ENCODE measurements at regions not wholly inside any gene's neighbourhood (a gene's known extent, or its start where the extent isn't known, plus 50 kb on each side); places are given as distances from the start of the nearest gene placed in this dataset.

DNA sequence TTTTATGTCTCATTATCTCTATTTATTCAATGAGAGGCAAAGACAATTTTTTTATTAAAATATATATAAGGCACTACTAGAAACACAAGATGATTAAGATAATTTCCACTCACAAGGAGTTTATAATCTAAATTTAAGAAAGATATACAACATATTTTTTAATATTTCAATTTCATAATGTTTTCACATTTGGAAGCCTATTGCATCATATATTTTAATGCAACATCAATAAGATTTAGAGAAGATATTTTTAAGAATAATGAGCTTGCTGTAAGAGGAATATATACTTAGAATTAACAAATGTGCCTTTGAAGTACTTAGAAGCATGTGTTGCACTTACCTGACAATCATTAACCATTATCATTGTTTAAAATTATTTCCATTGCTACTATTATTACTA is 597.7 kb upstream of the BTBD3 start:
- no peak overlapping the region for H3K27ac ChIP-seq (ENCODE audit: low read depth, low read length)
- no peak for DNase-seq (ENCODE audit: low read depth)
- no peaks in the 10 kb centered on the region for H3K4me1 ChIP-seq (ENCODE audit: insufficient read depth, low read length)
- no peaks in the 10 kb centered on the region for H3K4me1 Mint-ChIP-seq (ENCODE audit: low read depth, unreplicated experiment)
- FAIRE-seq = no peak
- H3K36me3 ChIP-seq (ENCODE audit: insufficient read depth, low read length) = no peaks in the 10 kb centered on the region
- H3K4me3 Mint-ChIP-seq (ENCODE audit: unreplicated experiment) = no peak overlapping the region
- no peak overlapping the region for H3K4me3 ChIP-seq (ENCODE audit: insufficient read depth, low read depth, low read length)
- no peak overlapping the region for H3K27ac Mint-ChIP-seq (ENCODE audit: unreplicated experiment)
- H3K27me3 Mint-ChIP-seq (ENCODE audit: low read depth, unreplicated experiment) = no peaks in the 10 kb centered on the region
- H3K27me3 ChIP-seq (ENCODE audit: insufficient read depth, low read length) = no peaks in the 10 kb centered on the region
- no peak overlapping the region for H3K9ac ChIP-seq (ENCODE audit: low read length)
- H3K36me3 Mint-ChIP-seq (ENCODE audit: low read depth, unreplicated experiment) = no peaks in the 10 kb centered on the region
- H2AFZ ChIP-seq (ENCODE audit: low read depth, low read length) = no peak overlapping the region
- no peaks in the 10 kb centered on the region for H3K79me2 ChIP-seq (ENCODE audit: insufficient read depth, low read length)
- TF ChIP-seq EZH2 (IDR thresholded peaks at IDR 0.05; ENCODE audit: insufficient read depth, low read length) = no peak
- TF ChIP-seq, protein P1, sequence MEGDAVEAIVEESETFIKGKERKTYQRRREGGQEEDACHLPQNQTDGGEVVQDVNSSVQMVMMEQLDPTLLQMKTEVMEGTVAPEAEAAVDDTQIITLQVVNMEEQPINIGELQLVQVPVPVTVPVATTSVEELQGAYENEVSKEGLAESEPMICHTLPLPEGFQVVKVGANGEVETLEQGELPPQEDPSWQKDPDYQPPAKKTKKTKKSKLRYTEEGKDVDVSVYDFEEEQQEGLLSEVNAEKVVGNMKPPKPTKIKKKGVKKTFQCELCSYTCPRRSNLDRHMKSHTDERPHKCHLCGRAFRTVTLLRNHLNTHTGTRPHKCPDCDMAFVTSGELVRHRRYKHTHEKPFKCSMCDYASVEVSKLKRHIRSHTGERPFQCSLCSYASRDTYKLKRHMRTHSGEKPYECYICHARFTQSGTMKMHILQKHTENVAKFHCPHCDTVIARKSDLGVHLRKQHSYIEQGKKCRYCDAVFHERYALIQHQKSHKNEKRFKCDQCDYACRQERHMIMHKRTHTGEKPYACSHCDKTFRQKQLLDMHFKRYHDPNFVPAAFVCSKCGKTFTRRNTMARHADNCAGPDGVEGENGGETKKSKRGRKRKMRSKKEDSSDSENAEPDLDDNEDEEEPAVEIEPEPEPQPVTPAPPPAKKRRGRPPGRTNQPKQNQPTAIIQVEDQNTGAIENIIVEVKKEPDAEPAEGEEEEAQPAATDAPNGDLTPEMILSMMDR (IDR thresholded peaks at IDR 0.05; ENCODE audit: insufficient read depth, low read depth, low read length) = no peak
- H3K4me2 ChIP-seq (ENCODE audit: low read length) = no peak overlapping the region
- no peaks in the 10 kb centered on the region for H4K20me1 ChIP-seq (ENCODE audit: insufficient read depth, low read length)
- H3K9me3 ChIP-seq (ENCODE audit: insufficient read depth, low read depth, low read length) = no peaks in the 10 kb centered on the region
- H3K9me3 Mint-ChIP-seq (ENCODE audit: unreplicated experiment) = peaks cover 7% of the 10 kb centered on the region

DNA sequence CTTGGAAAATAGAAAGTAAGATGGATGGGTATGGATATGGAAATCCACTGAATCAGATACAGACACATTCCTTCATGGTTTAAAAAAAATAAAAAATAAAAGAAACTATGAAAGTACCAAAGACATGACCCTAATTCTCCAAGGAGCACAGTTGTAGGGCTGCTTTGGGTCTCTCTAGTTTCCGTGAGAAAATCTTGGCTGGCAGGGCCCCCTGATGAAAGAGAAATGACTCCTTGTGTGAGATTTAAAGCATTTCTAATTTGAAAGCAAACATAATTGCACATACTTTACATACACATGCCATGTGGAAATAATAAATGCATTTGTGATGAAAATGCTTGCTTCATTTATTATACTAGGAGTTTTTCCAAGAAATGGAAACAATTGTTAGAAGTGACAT is 593.9 kb upstream of the BTBD3 start:
- H3K4me3 ChIP-seq (ENCODE audit: insufficient read depth, low read depth, low read length) = no peak overlapping the region
- no peaks in the 10 kb centered on the region for H3K4me1 ChIP-seq (ENCODE audit: insufficient read depth, low read length)
- no peaks in the 10 kb centered on the region for H3K4me1 Mint-ChIP-seq (ENCODE audit: low read depth, unreplicated experiment)
- no peak for TF ChIP-seq EZH2 (IDR thresholded peaks at IDR 0.05; ENCODE audit: insufficient read depth, low read length)
- TF ChIP-seq, protein P1 (IDR thresholded peaks at IDR 0.05; ENCODE audit: insufficient read depth, low read depth, low read length) = no peak
- peaks cover 2% of the 10 kb centered on the region for H3K9me3 Mint-ChIP-seq (ENCODE audit: unreplicated experiment)
- no peak overlapping the region for H3K9ac ChIP-seq (ENCODE audit: low read length)
- DNase-seq (ENCODE audit: low read depth) (no peak), FAIRE-seq (no peak)
- no peak overlapping the region for H3K27ac Mint-ChIP-seq (ENCODE audit: unreplicated experiment)
- no peaks in the 10 kb centered on the region for H3K27me3 ChIP-seq (ENCODE audit: insufficient read depth, low read length)
- H4K20me1 ChIP-seq (ENCODE audit: insufficient read depth, low read length) = no peaks in the 10 kb centered on the region
- no peaks in the 10 kb centered on the region for H3K36me3 ChIP-seq (ENCODE audit: insufficient read depth, low read length)
- no peaks in the 10 kb centered on the region for H3K9me3 ChIP-seq (ENCODE audit: insufficient read depth, low read depth, low read length)
- H2AFZ ChIP-seq (ENCODE audit: low read depth, low read length) = no peak overlapping the region
- no peak overlapping the region for H3K4me2 ChIP-seq (ENCODE audit: low read length)
- no peaks in the 10 kb centered on the region for H3K27me3 Mint-ChIP-seq (ENCODE audit: low read depth, unreplicated experiment)
- H3K4me3 Mint-ChIP-seq (ENCODE audit: unreplicated experiment) = no peak overlapping the region
- no peaks in the 10 kb centered on the region for H3K36me3 Mint-ChIP-seq (ENCODE audit: low read depth, unreplicated experiment)
- no peak overlapping the region for H3K27ac ChIP-seq (ENCODE audit: low read depth, low read length)
- no peaks in the 10 kb centered on the region for H3K79me2 ChIP-seq (ENCODE audit: insufficient read depth, low read length)

DNA sequence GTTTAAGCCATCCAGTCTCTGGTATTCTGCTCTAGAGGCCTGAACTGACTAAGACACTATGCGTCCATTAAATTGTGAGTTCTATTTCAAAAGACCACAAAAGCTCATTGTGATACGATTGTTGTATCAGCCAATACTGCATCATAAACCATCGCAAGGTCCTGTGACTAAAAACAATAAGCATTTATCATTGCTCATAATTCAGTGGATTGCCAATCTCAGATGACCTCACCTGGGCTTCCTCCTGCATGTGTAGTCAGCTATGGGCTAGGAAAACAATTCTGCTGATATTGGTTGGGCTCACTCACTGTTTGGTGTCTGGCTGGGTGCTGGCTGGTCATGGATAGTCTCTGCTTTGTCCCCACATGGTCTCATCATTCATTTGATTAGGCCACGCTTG is 592.7 kb upstream of the BTBD3 start:
- Mint-ChIP-seq H3K9me3 (ENCODE audit: unreplicated experiment) (peaks cover 2% of the 10 kb centered on the region), H3K36me3 (ENCODE audit: low read depth, unreplicated experiment) (no peaks in the 10 kb centered on the region), H3K27ac (ENCODE audit: unreplicated experiment) (no peak overlapping the region), H3K4me3 (ENCODE audit: unreplicated experiment) (no peak overlapping the region), H3K27me3 (ENCODE audit: low read depth, unreplicated experiment) (no peaks in the 10 kb centered on the region), H3K4me1 (ENCODE audit: low read depth, unreplicated experiment) (peaks cover 1% of the 10 kb centered on the region)
- H3K36me3 ChIP-seq (ENCODE audit: insufficient read depth, low read length) = no peaks in the 10 kb centered on the region
- no peak for FAIRE-seq
- no peaks in the 10 kb centered on the region for H3K79me2 ChIP-seq (ENCODE audit: insufficient read depth, low read length)
- no peak overlapping the region for H3K27ac ChIP-seq (ENCODE audit: low read depth, low read length)
- H4K20me1 ChIP-seq (ENCODE audit: insufficient read depth, low read length) = no peaks in the 10 kb centered on the region
- H3K9me3 ChIP-seq (ENCODE audit: insufficient read depth, low read depth, low read length) = no peaks in the 10 kb centered on the region
- H2AFZ ChIP-seq (ENCODE audit: low read depth, low read length) = no peak overlapping the region
- DNase-seq (ENCODE audit: low read depth) = no peak
- H3K4me2 ChIP-seq (ENCODE audit: low read length) = no peak overlapping the region
- no peak overlapping the region for H3K4me3 ChIP-seq (ENCODE audit: insufficient read depth, low read depth, low read length)
- TF ChIP-seq, protein P1 (IDR thresholded peaks at IDR 0.05; ENCODE audit: insufficient read depth, low read depth, low read length) = no peak
- no peak for TF ChIP-seq EZH2 (IDR thresholded peaks at IDR 0.05; ENCODE audit: insufficient read depth, low read length)
- H3K27me3 ChIP-seq (ENCODE audit: insufficient read depth, low read length) = no peaks in the 10 kb centered on the region
- no peak overlapping the region for H3K9ac ChIP-seq (ENCODE audit: low read length)
- no peaks in the 10 kb centered on the region for H3K4me1 ChIP-seq (ENCODE audit: insufficient read depth, low read length)
